Ishikawa (cell line): ENCODE measurements at regions not wholly inside any gene's neighbourhood (a gene's known extent, or its start where the extent isn't known, plus 50 kb on each side); places are given as distances from the start of the nearest gene placed in this dataset.

Experiments
- CEBPB ChIP-seq: IDR thresholded peaks from 2 replicates; pipeline ENCODE4 v1.6.1; 2012
- CREB1 ChIP-seq: IDR thresholded peaks from 2 replicates; pipeline ENCODE4 v1.6.1; 2012; ENCODE audit warnings: low read depth
- EGR1 ChIP-seq: IDR thresholded peaks from 2 replicates; pipeline ENCODE4 v1.6.1; 2012
- EP300 ChIP-seq: IDR thresholded peaks from 2 replicates; pipeline ENCODE4 v1.6.1; 2012; ENCODE audit warnings: borderline replicate concordance
- FOXM1 ChIP-seq: IDR thresholded peaks from 2 replicates; pipeline ENCODE4 v1.6.1; 2012; ENCODE audit warnings: low read depth, borderline replicate concordance
- MAX ChIP-seq: IDR thresholded peaks from 2 replicates; pipeline ENCODE4 v1.6.1; 2012
- NFIC ChIP-seq: IDR thresholded peaks from 2 replicates; pipeline ENCODE4 v1.6.1; 2012
- RAD21 ChIP-seq: IDR thresholded peaks from 2 replicates; pipeline ENCODE4 v1.6.1; 2012; ENCODE audit warnings: low read depth
- TAF1 ChIP-seq: IDR thresholded peaks from 2 replicates; pipeline ENCODE4 v1.6.1; 2012; ENCODE audit warnings: low read depth, mild to moderate bottlenecking
- TCF12 ChIP-seq: IDR thresholded peaks from 2 replicates; pipeline ENCODE4 v1.6.1; 2012; ENCODE audit warnings: low read depth
- TEAD4 ChIP-seq: IDR thresholded peaks from 2 replicates; pipeline ENCODE4 v1.6.1; 2012
- YY1 ChIP-seq: IDR thresholded peaks from 2 replicates; pipeline ENCODE4 v1.6.1; 2012; ENCODE audit warnings: low read depth
- ZBTB7A ChIP-seq: IDR thresholded peaks from 2 replicates; pipeline ENCODE4 v1.6.1; 2012; ENCODE audit warnings: low read depth
- TF ChIP-seq, protein P1 (sequence below): IDR thresholded peaks from 2 replicates; pipeline ENCODE4 v1.6.1; 2012; ENCODE audit warnings: low read depth, mild to moderate bottlenecking
- TF ChIP-seq, protein P2 (sequence below): IDR thresholded peaks from 2 replicates; pipeline ENCODE4 v1.6.1; 2012

DNA sequence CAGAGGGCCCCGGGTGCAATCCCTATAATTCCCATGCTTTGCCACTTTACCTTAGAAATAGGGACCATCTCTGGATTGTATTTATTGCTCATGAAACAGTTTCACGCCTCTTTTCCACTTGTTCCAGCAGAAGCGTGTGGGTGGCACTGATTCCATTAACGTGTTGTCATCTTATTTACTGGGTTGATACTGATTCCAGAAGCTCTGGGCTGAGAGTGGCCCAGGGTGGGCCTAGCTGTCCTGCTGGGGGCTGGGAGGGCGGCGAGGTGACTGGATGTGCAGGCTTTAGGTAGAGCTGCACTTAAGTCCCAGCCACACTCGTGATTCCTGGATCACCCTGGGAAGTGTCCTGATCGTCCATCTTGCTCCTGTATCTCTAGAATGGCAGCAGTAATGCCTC lies 155.0 kb downstream of the TEX29 start:
- TF ChIP-seq, protein P1, sequence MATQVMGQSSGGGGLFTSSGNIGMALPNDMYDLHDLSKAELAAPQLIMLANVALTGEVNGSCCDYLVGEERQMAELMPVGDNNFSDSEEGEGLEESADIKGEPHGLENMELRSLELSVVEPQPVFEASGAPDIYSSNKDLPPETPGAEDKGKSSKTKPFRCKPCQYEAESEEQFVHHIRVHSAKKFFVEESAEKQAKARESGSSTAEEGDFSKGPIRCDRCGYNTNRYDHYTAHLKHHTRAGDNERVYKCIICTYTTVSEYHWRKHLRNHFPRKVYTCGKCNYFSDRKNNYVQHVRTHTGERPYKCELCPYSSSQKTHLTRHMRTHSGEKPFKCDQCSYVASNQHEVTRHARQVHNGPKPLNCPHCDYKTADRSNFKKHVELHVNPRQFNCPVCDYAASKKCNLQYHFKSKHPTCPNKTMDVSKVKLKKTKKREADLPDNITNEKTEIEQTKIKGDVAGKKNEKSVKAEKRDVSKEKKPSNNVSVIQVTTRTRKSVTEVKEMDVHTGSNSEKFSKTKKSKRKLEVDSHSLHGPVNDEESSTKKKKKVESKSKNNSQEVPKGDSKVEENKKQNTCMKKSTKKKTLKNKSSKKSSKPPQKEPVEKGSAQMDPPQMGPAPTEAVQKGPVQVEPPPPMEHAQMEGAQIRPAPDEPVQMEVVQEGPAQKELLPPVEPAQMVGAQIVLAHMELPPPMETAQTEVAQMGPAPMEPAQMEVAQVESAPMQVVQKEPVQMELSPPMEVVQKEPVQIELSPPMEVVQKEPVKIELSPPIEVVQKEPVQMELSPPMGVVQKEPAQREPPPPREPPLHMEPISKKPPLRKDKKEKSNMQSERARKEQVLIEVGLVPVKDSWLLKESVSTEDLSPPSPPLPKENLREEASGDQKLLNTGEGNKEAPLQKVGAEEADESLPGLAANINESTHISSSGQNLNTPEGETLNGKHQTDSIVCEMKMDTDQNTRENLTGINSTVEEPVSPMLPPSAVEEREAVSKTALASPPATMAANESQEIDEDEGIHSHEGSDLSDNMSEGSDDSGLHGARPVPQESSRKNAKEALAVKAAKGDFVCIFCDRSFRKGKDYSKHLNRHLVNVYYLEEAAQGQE, result no peak
- TF ChIP-seq TAF1, result no peak
- no peak for TF ChIP-seq NFIC
- TF ChIP-seq CEBPB, result no peak
- no peak for TF ChIP-seq EP300
- TF ChIP-seq, protein P2, sequence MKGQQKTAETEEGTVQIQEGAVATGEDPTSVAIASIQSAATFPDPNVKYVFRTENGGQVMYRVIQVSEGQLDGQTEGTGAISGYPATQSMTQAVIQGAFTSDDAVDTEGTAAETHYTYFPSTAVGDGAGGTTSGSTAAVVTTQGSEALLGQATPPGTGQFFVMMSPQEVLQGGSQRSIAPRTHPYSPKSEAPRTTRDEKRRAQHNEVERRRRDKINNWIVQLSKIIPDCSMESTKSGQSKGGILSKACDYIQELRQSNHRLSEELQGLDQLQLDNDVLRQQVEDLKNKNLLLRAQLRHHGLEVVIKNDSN, result no peak
- no peak for TF ChIP-seq RAD21
- no peak for TF ChIP-seq CREB1
- TF ChIP-seq FOXM1, result no peak

DNA sequence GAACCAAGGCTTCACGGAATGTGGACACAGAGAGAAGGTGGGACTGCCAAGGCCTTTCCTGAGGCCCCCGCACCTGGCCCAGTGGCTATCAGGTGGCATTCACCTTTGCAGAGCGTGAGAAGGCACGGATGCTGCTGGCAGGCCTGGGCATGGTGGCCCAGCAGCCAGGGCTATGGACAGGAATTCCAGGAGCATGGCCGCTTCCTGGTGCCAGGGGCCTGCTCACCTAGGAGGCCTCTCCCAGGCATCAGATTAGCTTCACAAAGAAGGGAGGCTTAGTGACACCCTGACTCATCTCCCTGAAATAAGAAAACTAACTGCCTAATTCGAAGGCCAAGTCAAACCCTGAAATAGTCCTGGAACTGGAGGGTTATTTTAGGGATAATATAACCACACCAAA lies 155.8 kb downstream of the TEX29 start:
- TF ChIP-seq TEAD4, result no peak
- no peak for TF ChIP-seq RAD21
- no peak for TF ChIP-seq EP300
- no peak for TF ChIP-seq CREB1
- no peak for TF ChIP-seq NFIC
- TF ChIP-seq, protein P2, result no peak
- TF ChIP-seq FOXM1, result no peak
- TF ChIP-seq, protein P1, result no peak

DNA sequence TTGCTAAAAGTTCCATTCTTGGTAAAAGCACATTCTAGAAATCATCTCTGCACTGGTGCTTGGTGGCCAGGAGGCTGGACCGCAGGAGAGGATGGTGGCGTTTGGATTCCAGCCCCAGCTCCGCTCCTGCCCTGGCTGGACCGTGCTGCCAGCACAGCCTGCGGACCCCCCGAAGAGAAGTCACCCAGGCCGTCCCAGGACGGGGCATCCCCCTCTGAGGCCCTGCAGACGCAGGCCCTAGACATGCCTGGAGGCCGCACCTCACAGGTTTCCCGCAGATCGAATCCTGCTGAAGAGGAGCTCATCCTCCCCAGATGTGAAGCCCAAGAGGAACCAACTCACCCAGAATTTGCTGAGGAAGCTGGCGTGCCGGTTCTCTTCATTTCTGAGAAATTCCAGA lies 159.0 kb downstream of the TEX29 start:
- TF ChIP-seq TEAD4 (no peak), FOXM1 (no peak), CEBPB (no peak), YY1 (no peak), MAX (no peak), ZBTB7A (no peak), EP300 (no peak), CREB1 (no peak), NFIC (no peak)

GRCh38 chr13:111480503-111480902 lies 160.1 kb downstream of the TEX29 start:
- TF ChIP-seq FOXM1 (no peak), EP300 (no peak), TCF12 (no peak), TEAD4 (no peak), NFIC (no peak), TAF1 (no peak), CEBPB (no peak), EGR1 (no peak)
- TF ChIP-seq, protein P2, result no peak
- TF ChIP-seq, protein P1, result no peak

DNA sequence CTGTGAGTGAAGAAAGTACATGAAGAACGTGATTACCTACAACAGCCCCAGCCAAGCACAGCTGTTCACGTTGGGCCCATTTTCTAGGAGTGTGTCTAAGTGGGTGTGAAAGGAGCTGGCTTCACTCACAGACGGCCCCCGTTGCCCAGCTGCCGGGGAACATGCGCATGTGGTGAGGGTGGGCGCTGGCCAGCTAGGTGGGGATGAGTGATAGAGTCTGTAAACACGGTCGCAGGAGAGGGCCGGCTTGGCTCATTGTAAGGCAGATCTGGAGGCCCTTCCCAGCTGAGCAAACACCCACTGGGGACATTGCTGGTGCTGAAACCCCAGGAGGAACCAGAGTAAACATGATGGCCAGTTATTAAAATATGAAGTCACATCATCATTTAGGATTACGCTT lies 160.5 kb downstream of the TEX29 start:
- TF ChIP-seq YY1, result no peak
- TF ChIP-seq, protein P2, result no peak
- no peak for TF ChIP-seq CEBPB
- no peak for TF ChIP-seq TCF12
- TF ChIP-seq EP300, result no peak
- no peak for TF ChIP-seq MAX
- TF ChIP-seq TEAD4, result no peak
